ENCODE measurements at regions not wholly inside any gene's neighbourhood (a gene's known extent, or its start where the extent isn't known, plus 50 kb on each side); places are given as distances from the start of the nearest gene placed in this dataset.
"Not testable (repeated sequence)": the region's sequence is repeated elsewhere in the genome, so short reads cannot be mapped to it uniquely, and the experiment has no call there.

- H4K8ac ChIP-seq (ENCODE audit: low read depth in 2 of 2, low read length in 2 of 2); H3K23ac ChIP-seq (ENCODE audit: low read depth, low read length); DNase-seq; H3K9me1 ChIP-seq (ENCODE audit: insufficient read depth, low read length); H3K4me3 ChIP-seq (ENCODE audit: insufficient read depth, low read depth, low read length); H3K4me1 ChIP-seq (ENCODE audit: control insufficient read depth, insufficient read depth, low read length); CTCF ChIA-PET; in situ Hi-C loops (cut with MboI; ENCODE audit: low sequenced_read_pairs); H2AK9ac ChIP-seq (replicated peaks; ENCODE audit: low read depth, low read length, poor library complexity); H3K27me3 ChIP-seq (ENCODE audit: control insufficient read depth, insufficient read depth, low read length); H4K20me1 ChIP-seq (ENCODE audit: insufficient read depth, low read length); H2BK20ac ChIP-seq (ENCODE audit: low read depth, low read length); H3K4me2 ChIP-seq (ENCODE audit: low read depth, low read length); H3K79me1 ChIP-seq (ENCODE audit: low read depth in 1 of 2, low read length in 2 of 2); intact Hi-C loops (cut with micrococcal nuclease); H3K14ac ChIP-seq (replicated peaks; ENCODE audit: low read depth, low read length); H2AK5ac ChIP-seq (ENCODE audit: low read depth, low read length); H3K27ac ChIP-seq (ENCODE audit: insufficient read depth, low read length); H3K4ac ChIP-seq (ENCODE audit: low read depth, low read length); H4K5ac ChIP-seq (ENCODE audit: low read depth, low read length); dilution Hi-C loops (cut with HindIII; ENCODE audit: low sequenced_read_pairs, unreplicated experiment); H3K36me3 ChIP-seq (ENCODE audit: control insufficient read depth, insufficient read depth, low read length); H3K56ac ChIP-seq (ENCODE audit: extremely low read depth, insufficient read depth, low read length); H3K9me3 ChIP-seq (ENCODE audit: control insufficient read depth, insufficient read depth, low read length); POLR2A ChIA-PET (ENCODE audit: unreplicated experiment); H2BK120ac ChIP-seq (ENCODE audit: low read depth, low read length); H2AFZ ChIP-seq (replicated peaks; ENCODE audit: low read length, poor library complexity); H3K18ac ChIP-seq (ENCODE audit: low read depth, low read length); H4K91ac ChIP-seq (ENCODE audit: insufficient read depth, low read depth, low read length); ATAC-seq (ENCODE audit: low read depth); H3K9ac ChIP-seq (ENCODE audit: low read depth, low read length); H2BK15ac ChIP-seq (ENCODE audit: low read depth, low read length); H2BK5ac ChIP-seq (ENCODE audit: low read depth, low read length, poor library complexity, severe bottlenecking); BruUV-seq (replicated peaks): not testable (repeated sequence)
- 100% methylated on average over 4 of the region's 21 CpGs; no CpG with 5 or more reads in 1 of the 2 experiments for WGBS, 2 experiments (ENCODE audit: extremely low coverage in 2 of 2, insufficient read length in 1 of 2)
These were observed 325.0 kb upstream of the CHST9 start for GRCh38 chr18:27510036-27510633.
